Upper lobe of left lung (tissue), 4 donors: ENCODE measurements at regions not wholly inside any gene's neighbourhood (a gene's known extent, or its start where the extent isn't known, plus 50 kb on each side); places are given as distances from the start of the nearest gene placed in this dataset.

ENCODE experiments used
- CTCF ChIP-seq, 6 experiments: fragments of 450-650 bp in 4 of 6; fragments of 200-600 bp in 2 of 6; sonication (generic) in 2 of 6; IDR thresholded peaks; one replicate each; pipeline ENCODE4 v1.5.1; 2016 to 2019; ENCODE audit warnings: antibody characterized with exemption in 6 of 6
- EP300 ChIP-seq, 4 donors: sonication (generic); formaldehyde crosslinking; IDR thresholded peaks; one replicate each; pipeline ENCODE4 v1.5.1; 2017; ENCODE audit warnings: antibody characterized with exemption in 4 of 4, control low read depth in 2 of 4
- POLR2A ChIP-seq, 4 donors: fragments of 450-650 bp; IDR thresholded peaks; one replicate each; pipeline ENCODE4 v1.5.1; 2016 to 2017; ENCODE audit warnings: antibody characterized with exemption in 4 of 4, mild to moderate bottlenecking in 2 of 4
- POLR2AphosphoS5 ChIP-seq, 2 donors: sonication (generic); formaldehyde crosslinking; IDR thresholded peaks; one replicate each; pipeline ENCODE4 v1.5.1; 2017; ENCODE audit warnings: antibody characterized with exemption in 2 of 2

GRCh38 chr18:44238911-44239310, 441.8 kb upstream of the SETBP1 start:
- TF ChIP-seq CTCF (IDR thresholded peaks at IDR 0.05) (no peak), POLR2A (IDR thresholded peaks at IDR 0.05) (no peak), EP300 (IDR thresholded peaks at IDR 0.05) (no peak), POLR2AphosphoS5 (IDR thresholded peaks at IDR 0.05) (no peak)
